H9 (cell line): ENCODE measurements at regions not wholly inside any gene's neighbourhood (a gene's known extent, or its start where the extent isn't known, plus 50 kb on each side); places are given as distances from the start of the nearest gene placed in this dataset.

Experiments
- DNase-seq: peaks from one replicate; pipeline ENCODE4 v3.0.0-alpha.2; 2017
- H2AFZ ChIP-seq: one replicate; pipeline ENCODE4 v1.6.1; 2013; ENCODE audit warnings: mild to moderate bottlenecking, low read length, control low read depth, moderate library complexity
- H2AK5ac ChIP-seq: 2 replicates; pipeline ENCODE4 v1.6.1; 2013; ENCODE audit warnings: low read length, control low read depth, mixed read lengths; ENCODE audit not compliant: insufficient read length
- H2BK120ac ChIP-seq: one replicate; pipeline ENCODE4 v1.6.1; 2013; ENCODE audit warnings: low read depth, mild to moderate bottlenecking, low read length, control low read depth, inconsistent platforms; ENCODE audit not compliant: poor library complexity, severe bottlenecking
- H2BK12ac ChIP-seq: 2 replicates; pipeline ENCODE4 v1.6.1; 2013; ENCODE audit warnings: low read length, control low read depth, mixed read lengths, low read depth; ENCODE audit not compliant: insufficient read length
- H2BK15ac ChIP-seq: 2 replicates; pipeline ENCODE4 v1.6.1; 2013; ENCODE audit warnings: low read depth, low read length, control low read depth
- H2BK20ac ChIP-seq: one replicate; pipeline ENCODE4 v1.6.1; 2013; ENCODE audit warnings: low read depth, mild to moderate bottlenecking, low read length, control low read depth, inconsistent platforms; ENCODE audit not compliant: poor library complexity, severe bottlenecking
- H2BK5ac ChIP-seq: 2 replicates; pipeline ENCODE4 v1.6.1; 2013; ENCODE audit warnings: low read length, control low read depth, mixed read lengths; ENCODE audit not compliant: insufficient read length
- H3K14ac ChIP-seq: 2 replicates; pipeline ENCODE4 v1.6.1; 2013; ENCODE audit warnings: low read length, control low read depth; ENCODE audit not compliant: insufficient read depth
- H3K18ac ChIP-seq: 2 replicates; pipeline ENCODE4 v1.6.1; 2013; ENCODE audit warnings: low read depth, mild to moderate bottlenecking, mixed read lengths, low read length, control low read depth; ENCODE audit not compliant: insufficient read length
- H3K23ac ChIP-seq: 2 replicates; pipeline ENCODE4 v1.6.1; 2013; ENCODE audit warnings: low read length, control low read depth, mixed read lengths, low read depth; ENCODE audit not compliant: insufficient read length
- H3K23me2 ChIP-seq: 2 replicates; pipeline ENCODE4 v1.6.1; 2013; ENCODE audit warnings: low read depth, mild to moderate bottlenecking, mixed read lengths, low read length, control low read depth; ENCODE audit not compliant: insufficient read length, poor library complexity, severe bottlenecking
- H3K27ac ChIP-seq: 2 replicates; pipeline ENCODE4 v1.5.1; 2013; ENCODE audit warnings: low read length, control low read depth, mixed read lengths, low read depth; ENCODE audit not compliant: insufficient read length
- H3K27me3 ChIP-seq: 2 replicates; pipeline ENCODE4 v1.6.1; 2013; ENCODE audit warnings: low read length, control low read depth, inconsistent platforms; ENCODE audit not compliant: insufficient read depth
- H3K4ac ChIP-seq: 2 replicates; pipeline ENCODE4 v1.6.1; 2013; ENCODE audit warnings: low read depth, mild to moderate bottlenecking, control low read depth, inconsistent platforms, low read length, moderate library complexity
- H3K4me1 ChIP-seq: 2 replicates; pipeline ENCODE4 v1.6.1; 2013; ENCODE audit warnings: low read length, control low read depth, inconsistent platforms; ENCODE audit not compliant: insufficient read depth
- H3K4me2 ChIP-seq: 2 replicates; pipeline ENCODE4 v1.6.1; 2013; ENCODE audit warnings: low read length, control low read depth, mixed read lengths; ENCODE audit not compliant: insufficient read length, insufficient read depth
- H3K56ac ChIP-seq: 2 replicates; pipeline ENCODE4 v1.6.1; 2013; ENCODE audit warnings: low read depth, mild to moderate bottlenecking, mixed read lengths, low read length, control low read depth; ENCODE audit not compliant: insufficient read length
- H3K79me1 ChIP-seq: 2 replicates; pipeline ENCODE4 v1.6.1; 2013; ENCODE audit warnings: low read depth, mild to moderate bottlenecking, moderate library complexity, low read length, control low read depth, inconsistent platforms; ENCODE audit not compliant: insufficient read depth, poor library complexity, severe bottlenecking
- H3K79me2 ChIP-seq: 2 replicates; pipeline ENCODE4 v1.6.1; 2013; ENCODE audit warnings: low read length, control low read depth, inconsistent platforms; ENCODE audit not compliant: insufficient read depth
- H3K9ac ChIP-seq: 2 replicates; pipeline ENCODE4 v1.6.1; 2013; ENCODE audit warnings: low read length, control low read depth, mixed read lengths; ENCODE audit not compliant: insufficient read length; ENCODE audit errors: extremely low read depth
- H3K9me3 ChIP-seq: one replicate; pipeline ENCODE4 v1.6.1; 2013; ENCODE audit warnings: low read depth, low read length, inconsistent platforms; ENCODE audit not compliant: control insufficient read depth
- H3T11ph ChIP-seq: one replicate; pipeline ENCODE4 v1.6.1; 2013; ENCODE audit warnings: mild to moderate bottlenecking, low read length, control low read depth, inconsistent platforms
- H4K20me1 ChIP-seq: one replicate; pipeline ENCODE4 v1.6.1; 2013; ENCODE audit not compliant: control insufficient read depth, insufficient read length, insufficient read depth
- H4K5ac ChIP-seq: 2 replicates; pipeline ENCODE4 v1.6.1; 2013; ENCODE audit warnings: low read depth, mild to moderate bottlenecking, mixed read lengths, low read length, control low read depth; ENCODE audit not compliant: insufficient read length
- H4K8ac ChIP-seq: replicated peaks from 2 replicates; pipeline ENCODE4 v1.6.1; 2013; ENCODE audit warnings: low read length, control low read depth, mixed read lengths, low read depth; ENCODE audit not compliant: insufficient read length
- H4K91ac ChIP-seq: 2 replicates; pipeline ENCODE4 v1.6.1; 2013; ENCODE audit warnings: low read depth, mild to moderate bottlenecking, moderate library complexity, mixed read lengths, low read length, control low read depth; ENCODE audit not compliant: insufficient read length
- H3K27ac Mint-ChIP-seq, 3 experiments: 2 replicates in 2 of 3; 3 replicates in 1 of 3; pipeline ENCODE4 v1.8.0; 2020 to 2021; ENCODE audit warnings: mixed read lengths in 3 of 3, mild to moderate bottlenecking in 1 of 3, moderate library complexity in 1 of 3
- H3K27me3 Mint-ChIP-seq: 2 replicates; pipeline ENCODE4 v1.8.0; 2021; ENCODE audit warnings: low read depth, mild to moderate bottlenecking, moderate library complexity, mixed read lengths
- H3K36me3 Mint-ChIP-seq, 3 experiments: 2 replicates in 2 of 3; 3 replicates in 1 of 3; pipeline ENCODE4 v1.8.0; 2020 to 2021; ENCODE audit warnings: low read depth in 3 of 3, mixed read lengths in 3 of 3; ENCODE audit not compliant: insufficient read depth in 1 of 3
- H3K4me1 Mint-ChIP-seq, 2 experiments: 2 replicates each; pipeline ENCODE4 v1.8.0; 2020; ENCODE audit warnings: mixed read lengths in 2 of 2
- H3K4me3 Mint-ChIP-seq, 2 experiments: 2 replicates in 1 of 2; 3 replicates in 1 of 2; pipeline ENCODE4 v1.8.0; 2020 to 2021; ENCODE audit warnings: mild to moderate bottlenecking in 2 of 2, mixed read lengths in 2 of 2, moderate library complexity in 1 of 2
- H3K9me3 Mint-ChIP-seq, 2 experiments: 2 replicates in 1 of 2; 3 replicates in 1 of 2; pipeline ENCODE4 v1.8.0; 2020; ENCODE audit warnings: mild to moderate bottlenecking in 2 of 2, mixed read lengths in 2 of 2, moderate library complexity in 1 of 2
- CTCF ChIP-seq: fragments of 200-600 bp; sonication (generic); conservative IDR thresholded peaks from 3 replicates; pipeline ENCODE4 v1.8.0; 2021; ENCODE audit warnings: antibody characterized with exemption, mild to moderate bottlenecking

DNA sequence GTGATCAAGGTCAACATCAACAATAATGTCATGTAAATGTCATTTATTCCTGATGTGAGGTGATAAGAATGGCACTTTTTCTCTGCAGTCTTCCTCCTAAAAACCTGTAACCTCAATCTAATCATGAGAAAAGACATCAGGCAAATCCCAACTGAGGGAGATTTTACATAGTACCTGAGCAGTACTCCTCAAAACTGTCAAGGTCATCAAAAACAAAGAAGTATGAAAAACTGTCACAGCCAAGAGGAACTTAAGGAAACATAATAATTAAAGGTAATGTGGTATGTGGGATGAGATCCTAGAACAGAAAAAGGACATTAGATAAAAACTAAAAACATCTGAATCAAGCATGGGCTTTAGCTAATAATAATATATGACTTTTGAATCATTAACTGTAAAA is 140.9 kb upstream of the GRM7 start:
- no peak overlapping the region for H2BK5ac ChIP-seq
- H3K79me1 ChIP-seq: no peaks in the 10 kb centered on the region
- H3K18ac ChIP-seq: no peak overlapping the region
- H3K23ac ChIP-seq: no peak overlapping the region
- no peak overlapping the region for H3K9ac ChIP-seq
- H3K9me3 ChIP-seq: no peaks in the 10 kb centered on the region
- no peak overlapping the region for H2BK12ac ChIP-seq
- H3K14ac ChIP-seq: no peak overlapping the region
- H3K56ac ChIP-seq: no peak overlapping the region
- H3K79me2 ChIP-seq: no peaks in the 10 kb centered on the region
- H4K5ac ChIP-seq: no peak overlapping the region
- H3T11ph ChIP-seq: no peak overlapping the region
- no peak overlapping the region for H2AFZ ChIP-seq
- no peak overlapping the region for H3K4ac ChIP-seq
- H4K91ac ChIP-seq: no peak overlapping the region
- no peaks in the 10 kb centered on the region for H3K27me3 ChIP-seq
- H3K36me3 Mint-ChIP-seq: no peaks in the 10 kb centered on the region
- H2BK15ac ChIP-seq: no peak overlapping the region
- no peak overlapping the region for H3K4me2 ChIP-seq
- peaks cover under 1% of the 10 kb centered on the region in 2 experiments; a peak in 2 of 4 replicates for H3K4me1 Mint-ChIP-seq
- no peak overlapping the region for H3K27ac Mint-ChIP-seq
- no peaks in the 10 kb centered on the region for H3K9me3 Mint-ChIP-seq
- no peak overlapping the region for H2BK20ac ChIP-seq
- peaks cover 2% of the 10 kb centered on the region; the same call in 1 of the 2 replicates for H3K27me3 Mint-ChIP-seq
- no peak overlapping the region for H2AK5ac ChIP-seq
- H3K4me1 ChIP-seq: no peaks in the 10 kb centered on the region; the same call in 1 of the 2 replicates
- no peak overlapping the region for H2BK120ac ChIP-seq
- H3K27ac ChIP-seq: no peak overlapping the region
- H4K8ac ChIP-seq: no peak overlapping the region
- H3K4me3 Mint-ChIP-seq: no peak overlapping the region
- no peaks in the 10 kb centered on the region for H4K20me1 ChIP-seq
- no peak for TF ChIP-seq CTCF
- DNase-seq: no peak
- no peaks in the 10 kb centered on the region for H3K23me2 ChIP-seq
